GM23338 (cell line): ENCODE measurements at regions not wholly inside any gene's neighbourhood (a gene's known extent, or its start where the extent isn't known, plus 50 kb on each side); places are given as distances from the start of the nearest gene placed in this dataset.
"Not testable (repeated sequence)": the region's sequence is repeated elsewhere in the genome, so short reads cannot be mapped to it uniquely, and the experiment has no call there.

Experiments
- ATAC-seq: fragments of 200-7000 bp; cut with Tn5 transposase; 3 replicates; pipeline ENCODE4 v1.9.1; 2020
- DNase-seq: peaks from one replicate; pipeline ENCODE4 v3.0.0-alpha.2; 2015; ENCODE audit warnings: low spot score
- H2AFZ ChIP-seq: fragments of 200-600 bp; sonication (generic); 2 replicates; pipeline ENCODE4 v1.8.0; 2016; ENCODE audit warnings: antibody characterized with exemption, mild to moderate bottlenecking, moderate library complexity
- H3F3A ChIP-seq: fragments of 200-600 bp; sonication (generic); replicated peaks from 2 replicates; pipeline ENCODE4 v1.8.0; 2017; ENCODE audit warnings: antibody characterized with exemption, mixed run types, low read depth
- H3K27ac ChIP-seq: fragments of 200-600 bp; sonication (generic); 2 replicates; pipeline ENCODE4 v1.6.1; 2016; ENCODE audit warnings: low read depth
- H3K27me3 ChIP-seq: fragments of 200-600 bp; sonication (generic); 2 replicates; pipeline ENCODE4 v1.8.0; 2016; ENCODE audit warnings: mild to moderate bottlenecking, mixed run types, moderate library complexity; ENCODE audit not compliant: insufficient read depth
- H3K36me3 ChIP-seq: fragments of 200-600 bp; sonication (generic); 2 replicates; pipeline ENCODE4 v1.8.0; 2016; ENCODE audit warnings: mild to moderate bottlenecking; ENCODE audit not compliant: insufficient read depth
- H3K4me1 ChIP-seq: fragments of 200-600 bp; sonication (generic); 2 replicates; pipeline ENCODE4 v1.8.0; 2016; ENCODE audit warnings: mild to moderate bottlenecking, moderate library complexity; ENCODE audit not compliant: insufficient read depth
- H3K4me2 ChIP-seq: fragments of 200-600 bp; sonication (generic); 2 replicates; pipeline ENCODE4 v1.7.1; 2017; ENCODE audit warnings: mixed run types
- H3K4me3 ChIP-seq: fragments of 200-600 bp; sonication (generic); 2 replicates; pipeline ENCODE4 v1.6.1; 2016; ENCODE audit warnings: mixed run types
- H3K79me2 ChIP-seq: fragments of 200-600 bp; sonication (generic); replicated peaks from 2 replicates; pipeline ENCODE4 v1.8.0; 2017; ENCODE audit warnings: mild to moderate bottlenecking; ENCODE audit not compliant: insufficient read depth
- H3K9me2 ChIP-seq: fragments of 200-600 bp; sonication (generic); 2 replicates; pipeline ENCODE4 v1.8.0; 2017; ENCODE audit not compliant: insufficient read depth
- H4K20me1 ChIP-seq: fragments of 200-600 bp; sonication (generic); replicated peaks from 2 replicates; pipeline ENCODE4 v1.8.0; 2017; ENCODE audit warnings: mild to moderate bottlenecking; ENCODE audit not compliant: insufficient read depth
- H3K27ac Mint-ChIP-seq: 2 replicates; pipeline ENCODE4 v1.8.0; 2020; ENCODE audit warnings: inconsistent platforms, mild to moderate bottlenecking, moderate library complexity, mixed read lengths
- H3K27me3 Mint-ChIP-seq: 3 replicates; pipeline ENCODE4 v1.8.0; 2022; ENCODE audit warnings: low read depth, mild to moderate bottlenecking, moderate library complexity, mixed read lengths, inconsistent platforms; ENCODE audit not compliant: insufficient read depth, poor library complexity
- H3K36me3 Mint-ChIP-seq: 3 replicates; pipeline ENCODE4 v1.8.0; 2021; ENCODE audit warnings: low read depth, mild to moderate bottlenecking, inconsistent platforms, moderate library complexity, mixed read lengths
- H3K4me1 Mint-ChIP-seq: 3 replicates; pipeline ENCODE4 v1.8.0; 2020; ENCODE audit warnings: mild to moderate bottlenecking, inconsistent platforms, mixed read lengths
- H3K4me3 Mint-ChIP-seq: 3 replicates; pipeline ENCODE4 v1.8.0; 2021; ENCODE audit warnings: moderate library complexity, mild to moderate bottlenecking, inconsistent platforms, mixed read lengths
- H3K9me3 Mint-ChIP-seq: 3 replicates; pipeline ENCODE4 v1.8.0; 2020; ENCODE audit warnings: moderate library complexity, mild to moderate bottlenecking, inconsistent platforms, mixed read lengths
- CTCF ChIP-seq, 2 experiments: fragments of 200-600 bp in 1 of 2; sonication (generic) in 1 of 2; conservative IDR thresholded peaks; 2 replicates each; pipeline versions ENCODE4 v1.5.1 to v1.6.1; 2016 to 2017; ENCODE audit warnings: antibody characterized with exemption in 2 of 2, low read depth in 2 of 2, mild to moderate bottlenecking in 2 of 2, moderate library complexity in 1 of 2
- ETS1 ChIP-seq: IDR thresholded peaks from 2 replicates; pipeline ENCODE4 v1.6.1; 2016; ENCODE audit warnings: antibody characterized with exemption
- EZH2 ChIP-seq: fragments of 200-600 bp; sonication (generic); IDR thresholded peaks from one replicate; pipeline ENCODE4 v1.8.0; 2017; ENCODE audit warnings: antibody characterized with exemption, mild to moderate bottlenecking, low read depth; ENCODE audit not compliant: unreplicated experiment
- EZH2phosphoT487 ChIP-seq: fragments of 200-600 bp; sonication (generic); IDR thresholded peaks from one replicate; pipeline ENCODE4 v1.8.1; 2018; ENCODE audit warnings: antibody characterized with exemption; ENCODE audit not compliant: unreplicated experiment
- JUNB ChIP-seq: IDR thresholded peaks from one replicate; pipeline ENCODE4 v1.6.1; 2016; ENCODE audit warnings: antibody characterized with exemption; ENCODE audit not compliant: unreplicated experiment
- NANOG ChIP-seq: IDR thresholded peaks from 2 replicates; pipeline ENCODE4 v1.6.1; 2016; ENCODE audit warnings: antibody characterized with exemption, borderline replicate concordance
- STAT1 ChIP-seq: IDR thresholded peaks from one replicate; pipeline ENCODE4 v1.6.1; 2016; ENCODE audit warnings: antibody characterized with exemption; ENCODE audit not compliant: unreplicated experiment
- ZNF331 ChIP-seq: fragments of 250-450 bp; sonication (Bioruptor Pico); IDR thresholded peaks from 2 replicates; pipeline ENCODE4 v1.5.0; 2020; ENCODE audit warnings: low read depth, mild to moderate bottlenecking, moderate library complexity
- ZNF462 ChIP-seq: fragments of 250-450 bp; sonication (Bioruptor Pico); IDR thresholded peaks from 2 replicates; pipeline ENCODE4 v1.5.0; 2020; ENCODE audit warnings: mild to moderate bottlenecking, moderate library complexity

- Mint-ChIP-seq H3K9me3 (peaks cover 29% of the 10 kb centered on the region), H3K27me3 (no peaks in the 10 kb centered on the region), H3K4me1 (peaks cover 9% of the 10 kb centered on the region), H3K36me3 (peaks cover 30% of the 10 kb centered on the region; the same call in 2 of the 3 replicates), H3K27ac (no peak overlapping the region), H3K4me3 (no peak overlapping the region)
- ATAC-seq (no peak), DNase-seq (no peak)
- Histone ChIP-seq H3F3A (no peaks in the 10 kb centered on the region), H3K27me3 (no peaks in the 10 kb centered on the region), H4K20me1 (no peaks in the 10 kb centered on the region), H3K4me3 (no peak overlapping the region), H3K9me2 (0 out of 2 replicates have a peak, but pooled peaks cover 3% of the 10 kb centered on the region), H3K27ac (no peak overlapping the region), H3K36me3 (no peaks in the 10 kb centered on the region; the same call in 1 of the 2 replicates), H3K79me2 (no peaks in the 10 kb centered on the region), H2AFZ (no peak overlapping the region), H3K4me1 (no peaks in the 10 kb centered on the region; the same call in 1 of the 2 replicates), H3K4me2 (no peak overlapping the region)
- TF ChIP-seq ZNF462 (no peak), ZNF331 (CRISPR knock-in tag) (no peak), CTCF (conservative IDR thresholded peaks at IDR 0.05; ENCODE audit: low read depth in 2 of 2) (no peak), EZH2phosphoT487 (no peak), EZH2 (no peak), STAT1 (no peak), JUNB (no peak), ETS1 (no peak), NANOG (no peak)
Observed at GRCh38 chr11:34798985-34799384, 117.2 kb downstream of the APIP start.

GRCh38 chr11:34797497-34797896, 118.7 kb downstream of the APIP start:
- H3F3A ChIP-seq, H3K4me3 Mint-ChIP-seq, H3K9me2 ChIP-seq, H3K27ac ChIP-seq, H4K20me1 ChIP-seq, H2AFZ ChIP-seq, H3K4me3 ChIP-seq, H3K79me2 ChIP-seq, DNase-seq, H3K27ac Mint-ChIP-seq, H3K36me3 ChIP-seq, H3K4me1 ChIP-seq, H3K27me3 ChIP-seq, H3K27me3 Mint-ChIP-seq, H3K4me2 ChIP-seq, ATAC-seq: not testable (repeated sequence)
- H3K9me3 Mint-ChIP-seq: peaks cover 29% of the 10 kb centered on the region
- peaks cover 30% of the 10 kb centered on the region; the same call in 2 of the 3 replicates for H3K36me3 Mint-ChIP-seq
- peaks cover 11% of the 10 kb centered on the region for H3K4me1 Mint-ChIP-seq
